Ishikawa (cell line): ENCODE measurements at regions not wholly inside any gene's neighbourhood (a gene's known extent, or its start where the extent isn't known, plus 50 kb on each side); places are given as distances from the start of the nearest gene placed in this dataset.

Experiments
- CEBPB ChIP-seq: IDR thresholded peaks from 2 replicates; pipeline ENCODE4 v1.6.1; 2012
- CREB1 ChIP-seq: IDR thresholded peaks from 2 replicates; pipeline ENCODE4 v1.6.1; 2012; ENCODE audit warnings: low read depth
- EGR1 ChIP-seq: IDR thresholded peaks from 2 replicates; pipeline ENCODE4 v1.6.1; 2012
- EP300 ChIP-seq: IDR thresholded peaks from 2 replicates; pipeline ENCODE4 v1.6.1; 2012; ENCODE audit warnings: borderline replicate concordance
- FOXM1 ChIP-seq: IDR thresholded peaks from 2 replicates; pipeline ENCODE4 v1.6.1; 2012; ENCODE audit warnings: low read depth, borderline replicate concordance
- NFIC ChIP-seq: IDR thresholded peaks from 2 replicates; pipeline ENCODE4 v1.6.1; 2012
- RAD21 ChIP-seq: IDR thresholded peaks from 2 replicates; pipeline ENCODE4 v1.6.1; 2012; ENCODE audit warnings: low read depth
- TAF1 ChIP-seq: IDR thresholded peaks from 2 replicates; pipeline ENCODE4 v1.6.1; 2012; ENCODE audit warnings: low read depth, mild to moderate bottlenecking
- TCF12 ChIP-seq: IDR thresholded peaks from 2 replicates; pipeline ENCODE4 v1.6.1; 2012; ENCODE audit warnings: low read depth
- TEAD4 ChIP-seq: IDR thresholded peaks from 2 replicates; pipeline ENCODE4 v1.6.1; 2012
- YY1 ChIP-seq: IDR thresholded peaks from 2 replicates; pipeline ENCODE4 v1.6.1; 2012; ENCODE audit warnings: low read depth
- ZBTB7A ChIP-seq: IDR thresholded peaks from 2 replicates; pipeline ENCODE4 v1.6.1; 2012; ENCODE audit warnings: low read depth
- TF ChIP-seq, protein P1 (sequence below): IDR thresholded peaks from 2 replicates; pipeline ENCODE4 v1.6.1; 2012
- TF ChIP-seq, protein P2 (sequence below): IDR thresholded peaks from 2 replicates; pipeline ENCODE4 v1.6.1; 2012
- TF ChIP-seq, protein P3 (sequence below): IDR thresholded peaks from 2 replicates; pipeline ENCODE4 v1.6.1; 2012; ENCODE audit warnings: low read depth, mild to moderate bottlenecking

DNA sequence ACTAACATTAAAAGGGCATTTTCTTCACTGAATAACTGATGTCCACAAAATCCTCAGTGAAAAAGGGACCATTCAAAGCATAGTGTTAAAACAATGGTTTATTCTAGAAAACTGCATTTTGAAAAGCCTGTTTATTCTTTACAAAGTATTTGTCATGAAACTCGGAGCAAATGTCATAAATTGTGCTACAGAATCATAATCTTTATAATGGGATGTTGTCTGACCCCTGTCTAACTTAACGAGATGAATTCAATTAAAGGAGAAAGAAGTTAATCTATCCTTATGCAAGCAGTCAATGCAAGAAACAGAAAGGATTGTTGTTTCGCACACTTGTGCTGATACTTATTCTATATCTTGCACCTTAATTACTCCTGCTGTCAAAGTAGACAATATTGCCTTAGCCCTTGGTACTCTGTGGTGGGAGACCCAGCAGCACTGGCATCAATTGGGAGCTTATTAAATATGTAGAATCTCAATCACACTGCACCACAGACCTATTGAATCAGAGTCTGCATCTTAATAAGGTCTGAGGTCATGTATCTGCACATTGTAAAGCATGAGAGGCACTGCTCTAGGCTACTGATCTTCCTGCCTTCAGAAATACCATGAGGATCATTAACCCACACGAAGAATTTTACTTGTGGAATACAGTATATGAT, 708.3 kb downstream of the HDGFL1 start:
- no peak for TF ChIP-seq FOXM1
- TF ChIP-seq TCF12, result no peak
- no peak for TF ChIP-seq NFIC
- TF ChIP-seq TAF1, result no peak
- no peak for TF ChIP-seq YY1
- TF ChIP-seq, protein P1, sequence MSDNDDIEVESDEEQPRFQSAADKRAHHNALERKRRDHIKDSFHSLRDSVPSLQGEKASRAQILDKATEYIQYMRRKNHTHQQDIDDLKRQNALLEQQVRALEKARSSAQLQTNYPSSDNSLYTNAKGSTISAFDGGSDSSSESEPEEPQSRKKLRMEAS, result no peak
- TF ChIP-seq, protein P2, sequence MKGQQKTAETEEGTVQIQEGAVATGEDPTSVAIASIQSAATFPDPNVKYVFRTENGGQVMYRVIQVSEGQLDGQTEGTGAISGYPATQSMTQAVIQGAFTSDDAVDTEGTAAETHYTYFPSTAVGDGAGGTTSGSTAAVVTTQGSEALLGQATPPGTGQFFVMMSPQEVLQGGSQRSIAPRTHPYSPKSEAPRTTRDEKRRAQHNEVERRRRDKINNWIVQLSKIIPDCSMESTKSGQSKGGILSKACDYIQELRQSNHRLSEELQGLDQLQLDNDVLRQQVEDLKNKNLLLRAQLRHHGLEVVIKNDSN, result no peak
- TF ChIP-seq EP300, result no peak
- TF ChIP-seq CREB1, result no peak
- TF ChIP-seq EGR1, result no peak

DNA sequence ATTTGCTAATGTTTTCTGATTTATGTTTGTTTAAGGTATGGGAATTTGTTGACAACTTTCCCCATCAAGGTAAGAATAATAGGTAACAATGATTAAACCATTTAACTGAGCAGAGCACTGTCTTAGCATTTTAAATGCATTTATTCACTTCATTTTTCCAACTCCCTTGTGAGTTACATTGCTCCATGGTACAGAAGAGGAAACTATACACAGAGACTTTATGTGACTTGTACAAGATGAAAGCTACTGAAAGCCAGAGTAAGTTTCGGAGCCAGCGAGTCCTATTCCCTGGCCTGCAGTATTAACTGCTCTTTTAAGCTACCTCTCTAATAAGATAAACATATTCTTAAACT, 708.8 kb downstream of the HDGFL1 start:
- TF ChIP-seq ZBTB7A (no peak), CREB1 (no peak), TCF12 (no peak), EP300 (no peak), TAF1 (no peak), NFIC (no peak), YY1 (no peak), CEBPB (no peak), FOXM1 (no peak)
- TF ChIP-seq, protein P1, result no peak
- TF ChIP-seq, protein P3, sequence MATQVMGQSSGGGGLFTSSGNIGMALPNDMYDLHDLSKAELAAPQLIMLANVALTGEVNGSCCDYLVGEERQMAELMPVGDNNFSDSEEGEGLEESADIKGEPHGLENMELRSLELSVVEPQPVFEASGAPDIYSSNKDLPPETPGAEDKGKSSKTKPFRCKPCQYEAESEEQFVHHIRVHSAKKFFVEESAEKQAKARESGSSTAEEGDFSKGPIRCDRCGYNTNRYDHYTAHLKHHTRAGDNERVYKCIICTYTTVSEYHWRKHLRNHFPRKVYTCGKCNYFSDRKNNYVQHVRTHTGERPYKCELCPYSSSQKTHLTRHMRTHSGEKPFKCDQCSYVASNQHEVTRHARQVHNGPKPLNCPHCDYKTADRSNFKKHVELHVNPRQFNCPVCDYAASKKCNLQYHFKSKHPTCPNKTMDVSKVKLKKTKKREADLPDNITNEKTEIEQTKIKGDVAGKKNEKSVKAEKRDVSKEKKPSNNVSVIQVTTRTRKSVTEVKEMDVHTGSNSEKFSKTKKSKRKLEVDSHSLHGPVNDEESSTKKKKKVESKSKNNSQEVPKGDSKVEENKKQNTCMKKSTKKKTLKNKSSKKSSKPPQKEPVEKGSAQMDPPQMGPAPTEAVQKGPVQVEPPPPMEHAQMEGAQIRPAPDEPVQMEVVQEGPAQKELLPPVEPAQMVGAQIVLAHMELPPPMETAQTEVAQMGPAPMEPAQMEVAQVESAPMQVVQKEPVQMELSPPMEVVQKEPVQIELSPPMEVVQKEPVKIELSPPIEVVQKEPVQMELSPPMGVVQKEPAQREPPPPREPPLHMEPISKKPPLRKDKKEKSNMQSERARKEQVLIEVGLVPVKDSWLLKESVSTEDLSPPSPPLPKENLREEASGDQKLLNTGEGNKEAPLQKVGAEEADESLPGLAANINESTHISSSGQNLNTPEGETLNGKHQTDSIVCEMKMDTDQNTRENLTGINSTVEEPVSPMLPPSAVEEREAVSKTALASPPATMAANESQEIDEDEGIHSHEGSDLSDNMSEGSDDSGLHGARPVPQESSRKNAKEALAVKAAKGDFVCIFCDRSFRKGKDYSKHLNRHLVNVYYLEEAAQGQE, result no peak

DNA sequence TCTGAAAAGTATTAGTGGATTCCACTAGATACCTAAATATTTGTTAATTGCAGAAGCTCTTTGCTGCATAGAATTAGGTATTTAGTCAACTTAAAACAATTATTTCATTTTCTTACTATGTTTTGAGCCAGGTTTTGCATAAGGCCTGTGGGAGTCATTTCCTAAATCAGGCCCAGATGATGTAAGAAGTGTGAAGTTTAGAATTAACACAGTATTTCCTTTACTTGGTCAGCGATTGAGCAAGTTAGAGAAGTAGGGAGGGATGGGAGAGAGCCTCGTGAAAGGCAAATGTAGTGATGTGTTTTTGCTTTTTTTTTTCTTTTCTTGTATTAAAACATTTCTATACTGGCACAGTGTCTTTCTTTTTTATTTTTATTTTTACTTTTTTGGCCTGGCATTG, 711.1 kb downstream of the HDGFL1 start:
- TF ChIP-seq TEAD4 (no peak), EP300 (no peak), NFIC (no peak), FOXM1 (no peak), TAF1 (no peak), CREB1 (no peak), CEBPB (no peak), EGR1 (no peak)

DNA sequence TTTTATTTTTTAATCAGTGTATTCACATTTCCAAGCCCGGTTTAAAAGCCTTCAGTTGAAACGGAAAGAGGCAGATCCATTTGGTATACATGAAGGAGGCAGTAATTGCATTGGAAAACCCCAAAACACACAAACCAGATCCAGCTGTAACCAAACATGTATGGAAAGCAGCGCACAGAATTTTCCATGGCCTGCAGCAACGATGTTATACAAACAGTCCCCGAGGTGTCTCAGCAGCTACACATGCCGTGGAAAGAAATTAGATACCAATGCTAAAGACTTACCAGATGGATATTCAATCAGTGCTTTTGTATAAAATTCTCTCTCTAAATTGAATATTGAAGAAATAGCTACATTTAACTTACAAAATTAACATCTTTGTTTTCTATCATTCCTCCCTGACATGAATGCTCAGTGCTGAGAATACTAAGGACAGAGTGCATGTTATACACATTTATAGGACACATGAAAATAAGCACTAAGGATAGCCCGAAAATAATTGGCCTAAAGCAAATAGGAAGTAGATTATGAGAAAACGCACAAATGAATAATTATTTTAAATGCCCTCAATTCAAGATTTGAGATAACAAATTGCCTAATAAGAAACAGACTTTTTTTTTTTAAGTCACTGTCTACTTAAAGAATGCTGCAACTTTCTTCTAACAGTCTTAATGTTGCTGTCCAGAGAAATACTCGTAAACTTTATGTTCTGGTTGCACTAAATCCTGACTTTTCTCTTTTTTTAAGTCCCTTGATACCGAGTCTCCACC, 713.1 kb downstream of the HDGFL1 start:
- TF ChIP-seq FOXM1 (no peak), CEBPB (no peak), TEAD4 (no peak), TCF12 (no peak), RAD21 (no peak), EP300 (no peak), CREB1 (no peak)

DNA sequence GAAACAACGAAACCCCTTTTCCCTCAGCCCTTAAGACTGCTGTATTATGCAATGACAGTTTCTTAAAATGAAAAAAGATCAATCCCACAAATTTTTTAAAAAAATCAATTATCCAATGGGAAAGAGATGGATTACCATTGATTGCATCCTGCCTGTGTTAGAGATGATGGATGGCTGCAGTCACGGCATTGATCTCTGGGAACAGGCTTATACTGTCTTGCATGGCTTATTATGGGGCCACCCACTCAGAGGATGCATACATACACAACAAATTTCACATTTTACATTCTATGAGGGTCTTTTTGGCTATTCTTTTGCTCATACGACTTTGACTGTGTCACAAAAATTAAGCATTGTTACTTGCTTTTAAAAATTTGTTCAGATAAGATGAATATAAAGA, 724.3 kb downstream of the HDGFL1 start:
- TF ChIP-seq, protein P2, result no peak
- TF ChIP-seq, protein P1, result no peak
- TF ChIP-seq RAD21, result no peak
- no peak for TF ChIP-seq YY1
- no peak for TF ChIP-seq EP300
- TF ChIP-seq CREB1, result no peak
- TF ChIP-seq ZBTB7A, result no peak
- TF ChIP-seq TEAD4, result no peak
- no peak for TF ChIP-seq CEBPB
- no peak for TF ChIP-seq TAF1
- TF ChIP-seq NFIC, result no peak
- no peak for TF ChIP-seq EGR1

DNA sequence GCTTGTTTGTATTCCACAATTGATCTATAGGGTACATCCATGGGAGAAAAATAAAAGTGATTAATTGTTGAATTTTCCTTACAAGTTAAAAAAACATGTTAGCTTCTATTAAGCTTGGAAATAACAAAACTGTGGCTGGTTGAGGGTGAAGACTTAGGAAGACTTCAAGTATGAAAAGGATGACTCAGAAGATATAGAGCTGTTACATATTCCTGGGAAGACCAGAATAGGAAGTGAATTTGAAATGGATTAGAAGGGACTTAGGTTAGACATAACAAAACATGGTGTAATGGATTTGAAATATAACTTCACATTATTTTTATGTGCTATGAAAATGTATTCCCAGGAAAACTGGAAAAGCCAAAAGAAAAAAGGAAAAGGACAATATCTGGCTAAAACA, 732.2 kb downstream of the HDGFL1 start:
- TF ChIP-seq, protein P3, result no peak
- no peak for TF ChIP-seq ZBTB7A
- no peak for TF ChIP-seq CREB1
- TF ChIP-seq FOXM1, result no peak
- no peak for TF ChIP-seq CEBPB
- TF ChIP-seq, protein P1, result no peak
- TF ChIP-seq TEAD4, result no peak
- no peak for TF ChIP-seq EP300
- TF ChIP-seq, protein P2, result no peak
- TF ChIP-seq YY1, result no peak
- no peak for TF ChIP-seq NFIC
- TF ChIP-seq TCF12, result no peak
- TF ChIP-seq EGR1, result no peak
- no peak for TF ChIP-seq TAF1
- TF ChIP-seq RAD21, result no peak
